ENCODE measurements at regions not wholly inside any gene's neighbourhood (a gene's known extent, or its start where the extent isn't known, plus 50 kb on each side); places are given as distances from the start of the nearest gene placed in this dataset.

- TF ChIP-seq CTCF (IDR thresholded peaks at IDR 0.05) = no peak
- TF ChIP-seq POLR2AphosphoS5 (IDR thresholded peaks at IDR 0.05; ENCODE audit: insufficient read depth in 1 of 2, low read depth in 1 of 2) = no peak
Observed at GRCh38 chr18:77526962-77527361, 277.3 kb downstream of the GALR1 start.

Data from vagina (tissue), 2 donors.